H9 (cell line): ENCODE measurements at regions not wholly inside any gene's neighbourhood (a gene's known extent, or its start where the extent isn't known, plus 50 kb on each side); places are given as distances from the start of the nearest gene placed in this dataset.

Experiments
- DNase-seq: peaks from one replicate; pipeline ENCODE4 v3.0.0-alpha.2; 2017
- H2AFZ ChIP-seq: one replicate; pipeline ENCODE4 v1.6.1; 2013; ENCODE audit warnings: mild to moderate bottlenecking, low read length, control low read depth, moderate library complexity
- H2AK5ac ChIP-seq: 2 replicates; pipeline ENCODE4 v1.6.1; 2013; ENCODE audit warnings: low read length, control low read depth, mixed read lengths; ENCODE audit not compliant: insufficient read length
- H2BK120ac ChIP-seq: one replicate; pipeline ENCODE4 v1.6.1; 2013; ENCODE audit warnings: low read depth, mild to moderate bottlenecking, low read length, control low read depth, inconsistent platforms; ENCODE audit not compliant: poor library complexity, severe bottlenecking
- H2BK12ac ChIP-seq: 2 replicates; pipeline ENCODE4 v1.6.1; 2013; ENCODE audit warnings: low read length, control low read depth, mixed read lengths, low read depth; ENCODE audit not compliant: insufficient read length
- H2BK15ac ChIP-seq: 2 replicates; pipeline ENCODE4 v1.6.1; 2013; ENCODE audit warnings: low read depth, low read length, control low read depth
- H2BK20ac ChIP-seq: one replicate; pipeline ENCODE4 v1.6.1; 2013; ENCODE audit warnings: low read depth, mild to moderate bottlenecking, low read length, control low read depth, inconsistent platforms; ENCODE audit not compliant: poor library complexity, severe bottlenecking
- H2BK5ac ChIP-seq: 2 replicates; pipeline ENCODE4 v1.6.1; 2013; ENCODE audit warnings: low read length, control low read depth, mixed read lengths; ENCODE audit not compliant: insufficient read length
- H3K14ac ChIP-seq: 2 replicates; pipeline ENCODE4 v1.6.1; 2013; ENCODE audit warnings: low read length, control low read depth; ENCODE audit not compliant: insufficient read depth
- H3K18ac ChIP-seq: 2 replicates; pipeline ENCODE4 v1.6.1; 2013; ENCODE audit warnings: low read depth, mild to moderate bottlenecking, mixed read lengths, low read length, control low read depth; ENCODE audit not compliant: insufficient read length
- H3K23ac ChIP-seq: 2 replicates; pipeline ENCODE4 v1.6.1; 2013; ENCODE audit warnings: low read length, control low read depth, mixed read lengths, low read depth; ENCODE audit not compliant: insufficient read length
- H3K23me2 ChIP-seq: 2 replicates; pipeline ENCODE4 v1.6.1; 2013; ENCODE audit warnings: low read depth, mild to moderate bottlenecking, mixed read lengths, low read length, control low read depth; ENCODE audit not compliant: insufficient read length, poor library complexity, severe bottlenecking
- H3K27ac ChIP-seq: 2 replicates; pipeline ENCODE4 v1.5.1; 2013; ENCODE audit warnings: low read length, control low read depth, mixed read lengths, low read depth; ENCODE audit not compliant: insufficient read length
- H3K27me3 ChIP-seq: 2 replicates; pipeline ENCODE4 v1.6.1; 2013; ENCODE audit warnings: low read length, control low read depth, inconsistent platforms; ENCODE audit not compliant: insufficient read depth
- H3K4ac ChIP-seq: 2 replicates; pipeline ENCODE4 v1.6.1; 2013; ENCODE audit warnings: low read depth, mild to moderate bottlenecking, control low read depth, inconsistent platforms, low read length, moderate library complexity
- H3K4me1 ChIP-seq: 2 replicates; pipeline ENCODE4 v1.6.1; 2013; ENCODE audit warnings: low read length, control low read depth, inconsistent platforms; ENCODE audit not compliant: insufficient read depth
- H3K4me2 ChIP-seq: 2 replicates; pipeline ENCODE4 v1.6.1; 2013; ENCODE audit warnings: low read length, control low read depth, mixed read lengths; ENCODE audit not compliant: insufficient read length, insufficient read depth
- H3K56ac ChIP-seq: 2 replicates; pipeline ENCODE4 v1.6.1; 2013; ENCODE audit warnings: low read depth, mild to moderate bottlenecking, mixed read lengths, low read length, control low read depth; ENCODE audit not compliant: insufficient read length
- H3K79me1 ChIP-seq: 2 replicates; pipeline ENCODE4 v1.6.1; 2013; ENCODE audit warnings: low read depth, mild to moderate bottlenecking, moderate library complexity, low read length, control low read depth, inconsistent platforms; ENCODE audit not compliant: insufficient read depth, poor library complexity, severe bottlenecking
- H3K79me2 ChIP-seq: 2 replicates; pipeline ENCODE4 v1.6.1; 2013; ENCODE audit warnings: low read length, control low read depth, inconsistent platforms; ENCODE audit not compliant: insufficient read depth
- H3K9ac ChIP-seq: 2 replicates; pipeline ENCODE4 v1.6.1; 2013; ENCODE audit warnings: low read length, control low read depth, mixed read lengths; ENCODE audit not compliant: insufficient read length; ENCODE audit errors: extremely low read depth
- H3K9me3 ChIP-seq: one replicate; pipeline ENCODE4 v1.6.1; 2013; ENCODE audit warnings: low read depth, low read length, inconsistent platforms; ENCODE audit not compliant: control insufficient read depth
- H3T11ph ChIP-seq: one replicate; pipeline ENCODE4 v1.6.1; 2013; ENCODE audit warnings: mild to moderate bottlenecking, low read length, control low read depth, inconsistent platforms
- H4K20me1 ChIP-seq: one replicate; pipeline ENCODE4 v1.6.1; 2013; ENCODE audit not compliant: control insufficient read depth, insufficient read length, insufficient read depth
- H4K5ac ChIP-seq: 2 replicates; pipeline ENCODE4 v1.6.1; 2013; ENCODE audit warnings: low read depth, mild to moderate bottlenecking, mixed read lengths, low read length, control low read depth; ENCODE audit not compliant: insufficient read length
- H4K8ac ChIP-seq: replicated peaks from 2 replicates; pipeline ENCODE4 v1.6.1; 2013; ENCODE audit warnings: low read length, control low read depth, mixed read lengths, low read depth; ENCODE audit not compliant: insufficient read length
- H4K91ac ChIP-seq: 2 replicates; pipeline ENCODE4 v1.6.1; 2013; ENCODE audit warnings: low read depth, mild to moderate bottlenecking, moderate library complexity, mixed read lengths, low read length, control low read depth; ENCODE audit not compliant: insufficient read length
- H3K27ac Mint-ChIP-seq, 3 experiments: 2 replicates in 2 of 3; 3 replicates in 1 of 3; pipeline ENCODE4 v1.8.0; 2020 to 2021; ENCODE audit warnings: mixed read lengths in 3 of 3, mild to moderate bottlenecking in 1 of 3, moderate library complexity in 1 of 3
- H3K27me3 Mint-ChIP-seq: 2 replicates; pipeline ENCODE4 v1.8.0; 2021; ENCODE audit warnings: low read depth, mild to moderate bottlenecking, moderate library complexity, mixed read lengths
- H3K36me3 Mint-ChIP-seq, 3 experiments: 2 replicates in 2 of 3; 3 replicates in 1 of 3; pipeline ENCODE4 v1.8.0; 2020 to 2021; ENCODE audit warnings: low read depth in 3 of 3, mixed read lengths in 3 of 3; ENCODE audit not compliant: insufficient read depth in 1 of 3
- H3K4me1 Mint-ChIP-seq, 2 experiments: 2 replicates each; pipeline ENCODE4 v1.8.0; 2020; ENCODE audit warnings: mixed read lengths in 2 of 2
- H3K4me3 Mint-ChIP-seq, 2 experiments: 2 replicates in 1 of 2; 3 replicates in 1 of 2; pipeline ENCODE4 v1.8.0; 2020 to 2021; ENCODE audit warnings: mild to moderate bottlenecking in 2 of 2, mixed read lengths in 2 of 2, moderate library complexity in 1 of 2
- H3K9me3 Mint-ChIP-seq, 2 experiments: 2 replicates in 1 of 2; 3 replicates in 1 of 2; pipeline ENCODE4 v1.8.0; 2020; ENCODE audit warnings: mild to moderate bottlenecking in 2 of 2, mixed read lengths in 2 of 2, moderate library complexity in 1 of 2
- CTCF ChIP-seq: fragments of 200-600 bp; sonication (generic); conservative IDR thresholded peaks from 3 replicates; pipeline ENCODE4 v1.8.0; 2021; ENCODE audit warnings: antibody characterized with exemption, mild to moderate bottlenecking

- H3K36me3 Mint-ChIP-seq = no peaks in the 10 kb centered on the region
- H2AK5ac ChIP-seq = no peak overlapping the region
- H3K9me3 Mint-ChIP-seq = no peaks in the 10 kb centered on the region
- TF ChIP-seq CTCF = no peak
- no peak overlapping the region for H3K23ac ChIP-seq
- no peak overlapping the region for H3K27ac Mint-ChIP-seq
- no peak overlapping the region for H4K8ac ChIP-seq
- no peaks in the 10 kb centered on the region for H3K9me3 ChIP-seq
- no peaks in the 10 kb centered on the region for H3K79me1 ChIP-seq
- H3K79me2 ChIP-seq = no peaks in the 10 kb centered on the region
- H3K56ac ChIP-seq = no peak overlapping the region
- no peak overlapping the region for H4K5ac ChIP-seq
- H3K27ac ChIP-seq = no peak overlapping the region
- H3K4me1 Mint-ChIP-seq = no peaks in the 10 kb centered on the region
- no peaks in the 10 kb centered on the region for H3K27me3 ChIP-seq
- H3K4me3 Mint-ChIP-seq = no peak overlapping the region
- H3K14ac ChIP-seq = no peak overlapping the region
- H3K4me2 ChIP-seq = no peak overlapping the region
- no peaks in the 10 kb centered on the region for H3K27me3 Mint-ChIP-seq
- H3K9ac ChIP-seq = no peak overlapping the region
- H3K4ac ChIP-seq = no peak overlapping the region
- no peak overlapping the region for H4K91ac ChIP-seq
- no peak overlapping the region for H2BK5ac ChIP-seq
- no peaks in the 10 kb centered on the region for H4K20me1 ChIP-seq
- no peak overlapping the region for H2BK15ac ChIP-seq
- no peak overlapping the region for H3T11ph ChIP-seq
- no peak overlapping the region for H2BK12ac ChIP-seq
- H2BK20ac ChIP-seq = no peak overlapping the region
- no peak overlapping the region for H2BK120ac ChIP-seq
- no peak for DNase-seq
- no peak overlapping the region for H3K18ac ChIP-seq
- H2AFZ ChIP-seq = no peak overlapping the region
- H3K23me2 ChIP-seq = no peaks in the 10 kb centered on the region
- H3K4me1 ChIP-seq = no peaks in the 10 kb centered on the region
Measured at GRCh38 chr18:38526922-38527321, 961.3 kb upstream of the CELF4 start.
